Keratinocyte (primary cell): ENCODE measurements at regions not wholly inside any gene's neighbourhood (a gene's known extent, or its start where the extent isn't known, plus 50 kb on each side); places are given as distances from the start of the nearest gene placed in this dataset.

ENCODE experiments used
- DNase-seq: peaks from one replicate; pipeline ENCODE4 v3.0.0-alpha.2; 2011; ENCODE audit warnings: low read depth, missing footprints, low spot score
- FAIRE-seq: peaks from 2 replicates; lab custom pipeline; 2011; peaks lifted over from hg19 to GRCh38; lab: Jason Lieb, UNC
- H2AFZ ChIP-seq: 2 replicates; pipeline ENCODE4 v1.6.0; 2012; ENCODE audit warnings: low read length, control low read depth, inconsistent platforms; ENCODE audit not compliant: control insufficient read depth
- H3K27ac ChIP-seq: 2 replicates; pipeline ENCODE4 v1.5.1; 2011; ENCODE audit warnings: low read length; ENCODE audit not compliant: control insufficient read depth, insufficient read depth
- H3K27me3 ChIP-seq: 3 replicates; pipeline ENCODE4 v1.6.0; 2011; ENCODE audit warnings: low read length; ENCODE audit not compliant: control insufficient read depth, insufficient read depth; ENCODE audit errors: extremely low read depth
- H3K36me3 ChIP-seq, 2 experiments: 2 replicates in 1 of 2; 3 replicates in 1 of 2; pipeline ENCODE4 v1.5.1; 2011; ENCODE audit warnings: low read length in 2 of 2, mild to moderate bottlenecking in 1 of 2; ENCODE audit not compliant: control insufficient read depth in 2 of 2, insufficient read depth in 2 of 2; ENCODE audit errors: extremely low read depth in 1 of 2
- H3K4me1 ChIP-seq: 3 replicates; pipeline ENCODE4 v1.5.1; 2011; ENCODE audit warnings: low read length; ENCODE audit not compliant: control insufficient read depth, insufficient read depth; ENCODE audit errors: extremely low read depth
- H3K4me2 ChIP-seq: 3 replicates; pipeline ENCODE4 v1.6.0; 2011; ENCODE audit warnings: low read depth, low read length; ENCODE audit not compliant: control insufficient read depth, insufficient read depth; ENCODE audit errors: extremely low read depth
- H3K4me3 ChIP-seq, 3 experiments: fragments of 200-600 bp in 1 of 3; sonication (generic) in 1 of 3; 2 replicates in 2 of 3; 3 replicates in 1 of 3; pipeline ENCODE4 v1.5.1; 2011 to 2016; ENCODE audit warnings: low read length in 3 of 3, mild to moderate bottlenecking in 3 of 3, control low read depth in 2 of 3, inconsistent platforms in 1 of 3, low read depth in 1 of 3, mixed read lengths in 1 of 3, mixed run types in 1 of 3, moderate library complexity in 1 of 3; ENCODE audit not compliant: control insufficient read depth in 2 of 3, insufficient read depth in 2 of 3; ENCODE audit errors: extremely low read depth in 1 of 3
- H3K79me2 ChIP-seq: 2 replicates; pipeline ENCODE4 v1.6.0; 2012; ENCODE audit warnings: low read length; ENCODE audit not compliant: control insufficient read depth, insufficient read depth
- H3K9ac ChIP-seq: 3 replicates; pipeline ENCODE4 v1.6.0; 2011; ENCODE audit warnings: low read length; ENCODE audit not compliant: control insufficient read depth, insufficient read depth; ENCODE audit errors: extremely low read depth
- H3K9me1 ChIP-seq: 3 replicates; pipeline ENCODE4 v1.6.0; 2011; ENCODE audit warnings: low read length; ENCODE audit not compliant: control insufficient read depth, insufficient read depth; ENCODE audit errors: extremely low read depth
- H3K9me3 ChIP-seq: 2 replicates; pipeline ENCODE4 v1.5.1; 2012; ENCODE audit warnings: low read depth, low read length; ENCODE audit not compliant: control insufficient read depth
- H4K20me1 ChIP-seq: 3 replicates; pipeline ENCODE4 v1.6.0; 2011; ENCODE audit warnings: low read length; ENCODE audit not compliant: control insufficient read depth, insufficient read depth; ENCODE audit errors: extremely low read depth
- CTCF ChIP-seq, 3 experiments: IDR thresholded peaks in 1 of 3; conservative IDR thresholded peaks in 1 of 3; optimal IDR thresholded peaks in 1 of 3; 2 replicates in 2 of 3; 3 replicates in 1 of 3; pipeline versions ENCODE3 to v1.5.1; 2011; ENCODE audit warnings: low read length in 3 of 3, mild to moderate bottlenecking in 3 of 3, moderate library complexity in 2 of 3, control low read depth in 1 of 3, inconsistent platforms in 1 of 3; ENCODE audit not compliant: insufficient read depth in 2 of 3; ENCODE audit errors: extremely low read depth in 1 of 3
- EZH2 ChIP-seq: IDR thresholded peaks from one replicate; pipeline ENCODE4 v1.6.1; 2012; ENCODE audit warnings: inconsistent platforms, mild to moderate bottlenecking, low read length, moderate library complexity
- dilution Hi-C: fragments of 300-500 bp; cut with MboI; formaldehyde crosslinking; loops from one replicate; pipeline ENCODE4 v1.7.0; 2020; ENCODE audit warnings: low sequenced_read_pairs; ENCODE audit not compliant: extremely low pct_ligation_motif_present

- no peaks in the 10 kb centered on the region for H3K4me1 ChIP-seq
- H3K9me3 ChIP-seq: no peaks in the 10 kb centered on the region
- H3K27me3 ChIP-seq: peaks cover 12% of the 10 kb centered on the region
- H2AFZ ChIP-seq: no peak overlapping the region
- no peaks in the 10 kb centered on the region for H3K9me1 ChIP-seq
- no peak overlapping the region for H3K4me2 ChIP-seq
- H3K4me3 ChIP-seq: no peak overlapping the region
- DNase-seq: no peak
- no peaks in the 10 kb centered on the region for H3K79me2 ChIP-seq
- H3K27ac ChIP-seq: no peak overlapping the region
- dilution Hi-C loops: no loop called here
- TF ChIP-seq CTCF (optimal IDR thresholded peaks at IDR 0.05 in 1 of 3, IDR thresholded peaks at IDR 0.05 in 1 of 3, conservative IDR thresholded peaks at IDR 0.05 in 1 of 3; ENCODE audit: extremely low read depth in 1 of 3, insufficient read depth in 2 of 3, low read length in 3 of 3): no peak
- TF ChIP-seq EZH2: no peak
- H4K20me1 ChIP-seq: no peaks in the 10 kb centered on the region
- no peak overlapping the region for H3K9ac ChIP-seq
- FAIRE-seq: no peak
- no peaks in the 10 kb centered on the region for H3K36me3 ChIP-seq
Measured at GRCh38 chr7:50915621-50916020, 132.9 kb upstream of the GRB10 start.

- DNase-seq (no peak), FAIRE-seq (no peak)
- Histone ChIP-seq H3K27me3 (peaks cover 5% of the 10 kb centered on the region), H3K4me2 (no peak overlapping the region), H4K20me1 (no peaks in the 10 kb centered on the region), H3K9me1 (no peaks in the 10 kb centered on the region), H3K4me3 (no peak overlapping the region), H3K27ac (no peak overlapping the region), H3K36me3 (no peaks in the 10 kb centered on the region), H3K4me1 (no peaks in the 10 kb centered on the region), H3K79me2 (no peaks in the 10 kb centered on the region), H2AFZ (no peak overlapping the region), H3K9me3 (no peaks in the 10 kb centered on the region), H3K9ac (no peak overlapping the region)
- dilution Hi-C loops: no loop called here
- TF ChIP-seq CTCF (optimal IDR thresholded peaks at IDR 0.05 in 1 of 3, IDR thresholded peaks at IDR 0.05 in 1 of 3, conservative IDR thresholded peaks at IDR 0.05 in 1 of 3; ENCODE audit: extremely low read depth in 1 of 3, insufficient read depth in 2 of 3, low read length in 3 of 3): no peak
- TF ChIP-seq EZH2: no peak
Measured at GRCh38 chr7:50914460-50914859, 131.8 kb upstream of the GRB10 start.
